ENCODE measurements at regions not wholly inside any gene's neighbourhood (a gene's known extent, or its start where the extent isn't known, plus 50 kb on each side); places are given as distances from the start of the nearest gene placed in this dataset.

DNA sequence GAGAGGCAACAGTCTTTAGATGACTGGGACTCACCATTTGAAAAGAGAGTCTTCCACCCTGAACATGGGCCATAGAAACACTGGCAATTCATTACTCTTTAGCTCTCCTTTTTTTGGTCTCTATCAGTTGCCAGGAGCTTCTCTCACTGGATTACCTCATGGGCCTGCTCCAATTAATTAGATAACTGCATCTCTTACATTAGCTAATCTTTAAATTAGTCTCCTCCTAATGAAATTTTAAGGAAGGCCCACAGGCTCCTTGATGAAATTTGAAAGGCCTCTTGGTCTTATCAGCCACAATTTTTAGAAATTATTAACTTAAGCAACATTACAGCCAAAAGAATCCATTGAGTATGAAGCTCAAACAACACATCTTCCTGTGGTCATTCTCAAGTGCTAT, 184.4 kb downstream of the UNC5CL start:
- DNase-seq = no peak
- Histone ChIP-seq H3K4me3 (no peak overlapping the region), H3K36me3 (no peaks in the 10 kb centered on the region), H3K27ac (replicated peaks) (no peak overlapping the region), H3K27me3 (ENCODE audit: low read depth) (peaks cover 30% of the 10 kb centered on the region), H3K4me1 (no peaks in the 10 kb centered on the region), H3K9me3 (replicated peaks) (no peaks in the 10 kb centered on the region)
- intact Hi-C loops (cut with micrococcal nuclease) = no loop called here
- TF ChIP-seq, protein P1, sequence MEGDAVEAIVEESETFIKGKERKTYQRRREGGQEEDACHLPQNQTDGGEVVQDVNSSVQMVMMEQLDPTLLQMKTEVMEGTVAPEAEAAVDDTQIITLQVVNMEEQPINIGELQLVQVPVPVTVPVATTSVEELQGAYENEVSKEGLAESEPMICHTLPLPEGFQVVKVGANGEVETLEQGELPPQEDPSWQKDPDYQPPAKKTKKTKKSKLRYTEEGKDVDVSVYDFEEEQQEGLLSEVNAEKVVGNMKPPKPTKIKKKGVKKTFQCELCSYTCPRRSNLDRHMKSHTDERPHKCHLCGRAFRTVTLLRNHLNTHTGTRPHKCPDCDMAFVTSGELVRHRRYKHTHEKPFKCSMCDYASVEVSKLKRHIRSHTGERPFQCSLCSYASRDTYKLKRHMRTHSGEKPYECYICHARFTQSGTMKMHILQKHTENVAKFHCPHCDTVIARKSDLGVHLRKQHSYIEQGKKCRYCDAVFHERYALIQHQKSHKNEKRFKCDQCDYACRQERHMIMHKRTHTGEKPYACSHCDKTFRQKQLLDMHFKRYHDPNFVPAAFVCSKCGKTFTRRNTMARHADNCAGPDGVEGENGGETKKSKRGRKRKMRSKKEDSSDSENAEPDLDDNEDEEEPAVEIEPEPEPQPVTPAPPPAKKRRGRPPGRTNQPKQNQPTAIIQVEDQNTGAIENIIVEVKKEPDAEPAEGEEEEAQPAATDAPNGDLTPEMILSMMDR (IDR thresholded peaks at IDR 0.05; ENCODE audit: borderline replicate concordance) = no peak

DNA sequence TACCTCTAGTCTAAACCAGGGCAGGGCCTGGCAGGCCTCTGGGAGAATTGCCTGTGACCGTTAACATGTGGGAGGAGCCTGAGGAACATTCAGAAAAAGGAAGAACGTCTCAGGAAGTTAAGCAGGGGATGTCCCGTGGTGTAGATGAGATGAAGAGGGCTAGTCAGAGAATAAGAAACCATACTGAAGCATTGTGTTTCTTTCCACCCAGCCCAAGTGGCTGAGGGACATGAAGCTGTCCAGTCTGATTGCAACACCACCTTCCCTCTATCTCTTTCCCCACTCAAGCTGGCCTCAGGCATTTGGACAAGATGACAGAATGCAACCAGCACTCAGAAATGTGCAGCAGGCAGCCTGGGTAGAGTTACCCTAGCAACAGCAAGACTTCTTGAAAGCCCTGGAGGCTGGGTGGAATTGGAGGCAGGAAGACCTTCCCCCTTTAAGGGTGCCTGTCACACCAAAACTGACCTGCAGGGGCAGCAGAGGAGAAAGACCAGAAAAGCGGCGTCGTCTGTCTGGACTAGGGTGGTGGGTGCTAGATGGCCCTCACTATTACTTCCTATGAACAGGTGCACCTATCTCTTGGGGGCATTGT, 186.1 kb downstream of the UNC5CL start:
- no peaks in the 10 kb centered on the region for H3K9me3 ChIP-seq (replicated peaks)
- no peak for DNase-seq
- intact Hi-C loops (cut with micrococcal nuclease) = no loop called here
- no peak overlapping the region for H3K4me3 ChIP-seq
- TF ChIP-seq, protein P1 (IDR thresholded peaks at IDR 0.05; ENCODE audit: borderline replicate concordance) = peak; percentile 44
- H3K4me1 ChIP-seq = peaks cover 10% of the 10 kb centered on the region
- no peak overlapping the region for H3K27ac ChIP-seq (replicated peaks)
- peaks cover 33% of the 10 kb centered on the region for H3K27me3 ChIP-seq (ENCODE audit: low read depth)
- H3K36me3 ChIP-seq = no peaks in the 10 kb centered on the region

DNA sequence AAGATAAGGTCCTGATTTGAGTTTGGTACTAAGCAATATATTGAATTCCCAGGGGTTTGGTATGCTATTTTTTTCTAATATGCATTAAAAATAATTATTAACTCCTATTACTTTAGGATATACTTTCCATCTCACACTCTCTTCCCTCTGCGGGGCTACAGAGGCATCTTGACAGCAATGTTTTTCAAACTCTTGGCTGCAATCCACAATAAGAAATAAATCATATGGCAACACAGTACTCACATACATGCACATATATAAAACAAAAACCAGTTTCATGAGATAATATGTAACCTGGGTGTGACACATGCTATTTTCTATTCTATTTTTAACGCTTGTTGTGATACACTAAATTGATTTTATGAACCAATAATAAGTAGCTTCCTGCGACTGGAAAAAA, 189.5 kb downstream of the UNC5CL start:
- Histone ChIP-seq H3K27me3 (ENCODE audit: low read depth) (peaks cover 50% of the 10 kb centered on the region), H3K4me1 (peaks cover 10% of the 10 kb centered on the region), H3K4me3 (no peak overlapping the region), H3K27ac (replicated peaks) (no peak overlapping the region), H3K9me3 (replicated peaks) (no peaks in the 10 kb centered on the region), H3K36me3 (no peaks in the 10 kb centered on the region)
- intact Hi-C loops (cut with micrococcal nuclease) = no loop called here
- DNase-seq = no peak
- TF ChIP-seq, protein P1 (IDR thresholded peaks at IDR 0.05; ENCODE audit: borderline replicate concordance) = no peak

DNA sequence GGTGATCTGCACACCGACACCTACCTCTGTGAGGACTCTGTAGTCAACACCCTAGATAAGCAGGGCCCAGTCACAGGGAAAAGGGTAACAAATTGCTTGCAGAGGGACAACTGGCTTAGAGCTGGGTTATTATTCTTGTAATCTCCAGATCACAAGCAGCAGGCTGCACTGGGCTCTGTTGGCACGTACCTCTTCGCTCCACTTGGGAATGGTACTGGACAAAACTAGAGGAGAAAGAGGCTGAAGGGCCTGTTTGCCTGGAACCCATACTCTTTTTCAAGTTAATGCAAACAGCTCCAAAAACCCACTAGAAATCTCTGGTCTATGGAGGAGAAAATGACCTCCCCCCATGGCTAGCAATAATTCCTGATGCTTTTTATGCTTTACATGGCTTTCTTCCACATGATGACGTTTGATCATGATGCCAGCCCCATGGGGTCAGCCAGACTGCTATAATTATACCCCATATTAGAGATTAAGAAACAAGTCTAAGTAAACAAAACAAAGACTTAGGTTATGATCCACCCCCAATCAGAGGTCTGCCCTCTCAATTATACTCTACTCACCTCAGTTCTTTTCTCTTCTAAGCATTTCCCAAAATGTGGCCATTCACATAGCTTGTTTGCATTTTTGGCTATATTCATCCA, 190.0 kb downstream of the UNC5CL start:
- intact Hi-C loops (cut with micrococcal nuclease) = no loop called here

DNA sequence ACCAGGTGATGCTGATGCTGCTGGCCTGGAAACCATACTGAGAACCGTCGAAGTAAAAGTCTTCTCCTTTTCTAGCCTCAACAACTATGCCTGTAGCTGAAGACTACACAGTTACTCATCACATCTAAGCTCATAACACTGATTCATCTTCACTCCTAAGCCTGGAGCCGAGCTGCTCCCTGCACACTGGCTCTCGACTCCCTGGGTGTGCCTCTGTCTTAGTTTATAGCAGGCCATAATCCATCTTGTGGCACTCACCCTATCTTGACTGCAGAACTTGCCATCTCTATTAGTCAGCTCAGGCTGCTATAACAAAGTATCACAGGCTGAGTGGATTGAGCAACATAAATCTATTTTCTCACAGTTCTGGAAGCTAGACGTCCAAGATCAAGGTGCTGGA, 191.0 kb downstream of the UNC5CL start:
- DNase-seq = no peak
- Histone ChIP-seq H3K9me3 (replicated peaks) (no peaks in the 10 kb centered on the region), H3K4me3 (no peak overlapping the region), H3K36me3 (no peaks in the 10 kb centered on the region), H3K27ac (replicated peaks) (no peak overlapping the region), H3K27me3 (ENCODE audit: low read depth) (peaks cover 52% of the 10 kb centered on the region), H3K4me1 (peaks cover 10% of the 10 kb centered on the region)
- TF ChIP-seq, protein P1 (IDR thresholded peaks at IDR 0.05; ENCODE audit: borderline replicate concordance) = no peak
- intact Hi-C loops (cut with micrococcal nuclease) = no loop called here

More for the DNA sequence above, 190.0 kb downstream of the UNC5CL start:
- no peak for DNase-seq
- peaks cover 10% of the 10 kb centered on the region for H3K4me1 ChIP-seq
- TF ChIP-seq, protein P1 (IDR thresholded peaks at IDR 0.05; ENCODE audit: borderline replicate concordance) = no peak
- H3K27me3 ChIP-seq (ENCODE audit: low read depth) = peaks cover 54% of the 10 kb centered on the region
- no peaks in the 10 kb centered on the region for H3K36me3 ChIP-seq
- no peak overlapping the region for H3K4me3 ChIP-seq
- no peaks in the 10 kb centered on the region for H3K9me3 ChIP-seq (replicated peaks)
- H3K27ac ChIP-seq (replicated peaks) = no peak overlapping the region

Data from left ventricle myocardium inferior (tissue), 1 donor.